HG02642 (cell line): ENCODE measurements at regions not wholly inside any gene's neighbourhood (a gene's known extent, or its start where the extent isn't known, plus 50 kb on each side); places are given as distances from the start of the nearest gene placed in this dataset.
"Not testable (repeated sequence)": the region's sequence is repeated elsewhere in the genome, so short reads cannot be mapped to it uniquely, and the experiment has no call there.

ENCODE experiments used
- ATAC-seq: cut with Tn5 transposase; IDR thresholded peaks from one replicate; pipeline ENCODE4 v1.9.1; 2021; ENCODE audit warnings: mild to moderate bottlenecking; ENCODE audit not compliant: unreplicated experiment, poor library complexity

GRCh38 chr15:35691891-35692867, 146.2 kb upstream of the DPH6 start:
- ATAC-seq: no peak

- ATAC-seq: no peak
Measured at GRCh38 chr15:35693286-35693685, 147.3 kb upstream of the DPH6 start.

GRCh38 chr15:35693886-35694285, 147.9 kb upstream of the DPH6 start:
- no peak for ATAC-seq

GRCh38 chr15:35695003-35695402, 149.0 kb upstream of the DPH6 start:
- ATAC-seq: no peak

- no peak for ATAC-seq
Measured at GRCh38 chr15:35696767-35697231, 150.8 kb upstream of the DPH6 start.

- ATAC-seq: no peak
Measured at GRCh38 chr15:35697549-35698299, 151.8 kb upstream of the DPH6 start.

- ATAC-seq: no peak
Measured at GRCh38 chr15:35698331-35698730, 152.4 kb upstream of the DPH6 start.

- no peak for ATAC-seq
Measured at GRCh38 chr15:35698966-35699575, 153.1 kb upstream of the DPH6 start.

GRCh38 chr15:35700091-35700593, 154.2 kb upstream of the DPH6 start:
- not testable (repeated sequence) for ATAC-seq

- no peak for ATAC-seq
Measured at GRCh38 chr15:35701402-35702046, 155.6 kb upstream of the DPH6 start.

GRCh38 chr15:35702946-35703495, 157.1 kb upstream of the DPH6 start:
- no peak for ATAC-seq

- ATAC-seq: no peak
Measured at GRCh38 chr15:35705030-35705883, 159.3 kb upstream of the DPH6 start.

GRCh38 chr15:35705884-35706585, 160.1 kb upstream of the DPH6 start:
- ATAC-seq: no peak

- ATAC-seq: no peak
Measured at GRCh38 chr15:35712956-35713355, 167.0 kb upstream of the DPH6 start.

GRCh38 chr15:35713733-35714132, 167.8 kb upstream of the DPH6 start:
- no peak for ATAC-seq

- ATAC-seq: no peak
Measured at GRCh38 chr15:35717721-35718120, 171.8 kb upstream of the DPH6 start.

GRCh38 chr15:35720019-35720418, 174.1 kb upstream of the DPH6 start:
- ATAC-seq: no peak

GRCh38 chr15:35720984-35721383, 175.0 kb upstream of the DPH6 start:
- ATAC-seq: no peak
